GM12878 (cell line): ENCODE measurements at regions not wholly inside any gene's neighbourhood (a gene's known extent, or its start where the extent isn't known, plus 50 kb on each side); places are given as distances from the start of the nearest gene placed in this dataset.

ENCODE experiments used
- ATAC-seq: fragments of 200-7000 bp; cut with Tn5 transposase; 3 replicates; pipeline ENCODE4 v1.9.1; 2020; ENCODE audit warnings: mild to moderate bottlenecking, moderate library complexity
- BruUV-seq: library from RNA; stranded (reverse); fragments of 400-500 nt; replicated peaks from 2 replicates; lab custom pipeline; 2021; lab: Mats Ljungman, UMichigan
- CTCF ChIA-PET: fragments of 300-600 bp; sonication (Branson Sonifier 250); formaldehyde crosslinking; extraction: SDS; loops from one replicate; lab custom pipeline; 2021; ENCODE audit warnings: inconsistent platforms; lab: Yijun Ruan, JAX
- POLR2A ChIA-PET: fragments of 350-600 bp; formaldehyde crosslinking; extraction: SDS; loops from one replicate; lab custom pipeline; 2021; ENCODE audit warnings: inconsistent platforms; lab: Charles Lee
- RAD21 ChIA-PET: fragments of 300-600 bp; sonication (Branson Sonifier 250); formaldehyde crosslinking; loops from one replicate; lab custom pipeline; 2023; ENCODE audit warnings: antibody characterized with exemption; ENCODE audit not compliant: unreplicated experiment; lab: Charles Lee
- SMC1A ChIA-PET: fragments of 300-600 bp; sonication (Branson Sonifier 250); formaldehyde crosslinking; loops from one replicate; lab custom pipeline; 2023; ENCODE audit not compliant: unreplicated experiment, uncharacterized antibody; lab: Charles Lee
- DNase-seq: peaks from one replicate; pipeline ENCODE4 v3.0.0-alpha.2; 2011; ENCODE audit warnings: low read depth, low spot score
- FAIRE-seq: peaks from 3 replicates; lab custom pipeline; 2011; peaks lifted over from hg19 to GRCh38; lab: Jason Lieb, UNC
- H2AFZ ChIP-seq: 2 replicates; pipeline ENCODE4 v1.6.0; 2011; ENCODE audit warnings: low read depth, low read length, control low read depth; ENCODE audit not compliant: control insufficient read depth
- H3K27ac ChIP-seq: 2 replicates; pipeline ENCODE4 v1.5.1; 2011; ENCODE audit warnings: control low read depth; ENCODE audit not compliant: control insufficient read depth, insufficient read depth
- H3K27me3 ChIP-seq, 2 experiments: replicated peaks in 1 of 2; 2 replicates each; pipeline versions ENCODE4 v1.6.0 to v1.6.1; 2011; ENCODE audit warnings: low read length in 1 of 2; ENCODE audit not compliant: control insufficient read depth in 2 of 2, insufficient read depth in 2 of 2
- H3K36me3 ChIP-seq, 2 experiments: 2 replicates each; pipeline ENCODE4 v1.5.1; 2011; ENCODE audit warnings: low read length in 1 of 2; ENCODE audit not compliant: control insufficient read depth in 2 of 2, insufficient read depth in 2 of 2
- H3K4me1 ChIP-seq: 2 replicates; pipeline ENCODE4 v1.6.1; 2011; ENCODE audit warnings: mild to moderate bottlenecking, low read length, moderate library complexity, mixed read lengths; ENCODE audit not compliant: control insufficient read depth, insufficient read depth
- H3K4me2 ChIP-seq: 2 replicates; pipeline ENCODE4 v1.6.0; 2011; ENCODE audit warnings: control low read depth; ENCODE audit not compliant: control insufficient read depth, insufficient read depth
- H3K4me3 ChIP-seq: fragments of 200-600 bp; sonication (generic); 2 replicates; pipeline ENCODE4 v1.5.1; 2016
- H3K79me2 ChIP-seq: 2 replicates; pipeline ENCODE4 v1.6.0; 2011; ENCODE audit warnings: low read length; ENCODE audit not compliant: control insufficient read depth, insufficient read depth
- H3K9ac ChIP-seq: 2 replicates; pipeline ENCODE4 v1.8.0; 2011; ENCODE audit warnings: low read length, control low read depth, mixed read lengths; ENCODE audit not compliant: control insufficient read depth, insufficient read depth
- H3K9me3 ChIP-seq: replicated peaks from 3 replicates; pipeline ENCODE4 v1.5.1; 2011; ENCODE audit warnings: mild to moderate bottlenecking, low read length; ENCODE audit not compliant: control insufficient read depth, insufficient read depth
- H4K20me1 ChIP-seq: 2 replicates; pipeline ENCODE4 v1.6.0; 2011; ENCODE audit not compliant: control insufficient read depth, insufficient read depth
- BMI1 ChIP-seq: fragments of 450-650 bp; IDR thresholded peaks from 2 replicates; pipeline ENCODE4 v1.6.1; 2016; ENCODE audit warnings: mild to moderate bottlenecking, moderate library complexity, borderline replicate concordance
- CREB1 ChIP-seq: IDR thresholded peaks from 2 replicates; pipeline ENCODE4 v1.6.1; 2012; ENCODE audit warnings: low read depth, mild to moderate bottlenecking, inconsistent platforms
- E2F8 ChIP-seq: fragments of 450-650 bp; IDR thresholded peaks from 2 replicates; pipeline ENCODE4 v1.6.1; 2018; ENCODE audit warnings: mild to moderate bottlenecking, low read depth, moderate library complexity; ENCODE audit not compliant: partially characterized antibody
- HDAC6 ChIP-seq: fragments of 200-600 bp; sonication (generic); IDR thresholded peaks from one replicate; pipeline ENCODE4 v1.8.0; 2017; ENCODE audit warnings: antibody characterized with exemption; ENCODE audit not compliant: unreplicated experiment
- HDGF ChIP-seq: fragments of 450-650 bp; IDR thresholded peaks from 2 replicates; pipeline ENCODE4 v1.6.1; 2016; ENCODE audit warnings: antibody characterized with exemption
- MAX ChIP-seq: IDR thresholded peaks from 2 replicates; pipeline ENCODE4 v1.6.1; 2012; ENCODE audit warnings: low read depth, low read length, improper control_type of control experiment
- NBN ChIP-seq: fragments of 450-650 bp; IDR thresholded peaks from 2 replicates; pipeline ENCODE4 v1.6.1; 2016
- PAX8 ChIP-seq: fragments of 450-650 bp; IDR thresholded peaks from 2 replicates; pipeline ENCODE4 v1.6.1; 2017; ENCODE audit warnings: mild to moderate bottlenecking, moderate library complexity
- POLR2AphosphoS2 ChIP-seq: IDR thresholded peaks from 2 replicates; pipeline ENCODE4 v1.6.1; 2011; ENCODE audit warnings: low read depth, mild to moderate bottlenecking, low read length, improper control_type of control experiment, moderate library complexity
- RAD21 ChIP-seq: IDR thresholded peaks from 2 replicates; pipeline ENCODE4 v1.6.1; 2011; ENCODE audit warnings: mild to moderate bottlenecking, low read depth, low read length, moderate library complexity; ENCODE audit not compliant: insufficient read depth
- SREBF1 ChIP-seq: IDR thresholded peaks from 2 replicates; pipeline ENCODE4 v1.6.1; 2012; ENCODE audit warnings: mild to moderate bottlenecking, low read length
- WGBS: methylation state at CpG from one replicate; pipeline ENCODE4 v1.1.6; 2016; ENCODE audit warnings: low lambda C conversion rate; ENCODE audit not compliant: insufficient replicate concordance, insufficient coverage; ENCODE audit errors: missing lambda C conversion rate; 5-methylcytosine and 5-hydroxymethylcytosine counted together
- in situ Hi-C: fragments of 300-500 bp; cut with MboI; formaldehyde crosslinking; loops from 9 replicates; pipeline ENCODE4 v1.14.3; 2018; ENCODE audit warnings: mixed read lengths
- intact Hi-C: fragments of 100-400 bp; cut with micrococcal nuclease; formaldehyde crosslinking; loops from one replicate; pipeline ENCODE4 v1.14.2; 2022; ENCODE audit not compliant: unreplicated experiment
- TF ChIP-seq, protein P1 (sequence below): fragments of 450-650 bp; IDR thresholded peaks from 2 replicates; pipeline ENCODE4 v1.6.1; 2017; ENCODE audit warnings: mild to moderate bottlenecking, moderate library complexity

- TF ChIP-seq HDAC6 (no peak), HDGF (no peak), NBN (no peak), E2F8 (no peak), POLR2AphosphoS2 (no peak), CREB1 (no peak), SREBF1 (no peak), PAX8 (no peak), BMI1 (no peak), RAD21 (no peak), MAX (no peak)
- TF ChIP-seq, protein P1, sequence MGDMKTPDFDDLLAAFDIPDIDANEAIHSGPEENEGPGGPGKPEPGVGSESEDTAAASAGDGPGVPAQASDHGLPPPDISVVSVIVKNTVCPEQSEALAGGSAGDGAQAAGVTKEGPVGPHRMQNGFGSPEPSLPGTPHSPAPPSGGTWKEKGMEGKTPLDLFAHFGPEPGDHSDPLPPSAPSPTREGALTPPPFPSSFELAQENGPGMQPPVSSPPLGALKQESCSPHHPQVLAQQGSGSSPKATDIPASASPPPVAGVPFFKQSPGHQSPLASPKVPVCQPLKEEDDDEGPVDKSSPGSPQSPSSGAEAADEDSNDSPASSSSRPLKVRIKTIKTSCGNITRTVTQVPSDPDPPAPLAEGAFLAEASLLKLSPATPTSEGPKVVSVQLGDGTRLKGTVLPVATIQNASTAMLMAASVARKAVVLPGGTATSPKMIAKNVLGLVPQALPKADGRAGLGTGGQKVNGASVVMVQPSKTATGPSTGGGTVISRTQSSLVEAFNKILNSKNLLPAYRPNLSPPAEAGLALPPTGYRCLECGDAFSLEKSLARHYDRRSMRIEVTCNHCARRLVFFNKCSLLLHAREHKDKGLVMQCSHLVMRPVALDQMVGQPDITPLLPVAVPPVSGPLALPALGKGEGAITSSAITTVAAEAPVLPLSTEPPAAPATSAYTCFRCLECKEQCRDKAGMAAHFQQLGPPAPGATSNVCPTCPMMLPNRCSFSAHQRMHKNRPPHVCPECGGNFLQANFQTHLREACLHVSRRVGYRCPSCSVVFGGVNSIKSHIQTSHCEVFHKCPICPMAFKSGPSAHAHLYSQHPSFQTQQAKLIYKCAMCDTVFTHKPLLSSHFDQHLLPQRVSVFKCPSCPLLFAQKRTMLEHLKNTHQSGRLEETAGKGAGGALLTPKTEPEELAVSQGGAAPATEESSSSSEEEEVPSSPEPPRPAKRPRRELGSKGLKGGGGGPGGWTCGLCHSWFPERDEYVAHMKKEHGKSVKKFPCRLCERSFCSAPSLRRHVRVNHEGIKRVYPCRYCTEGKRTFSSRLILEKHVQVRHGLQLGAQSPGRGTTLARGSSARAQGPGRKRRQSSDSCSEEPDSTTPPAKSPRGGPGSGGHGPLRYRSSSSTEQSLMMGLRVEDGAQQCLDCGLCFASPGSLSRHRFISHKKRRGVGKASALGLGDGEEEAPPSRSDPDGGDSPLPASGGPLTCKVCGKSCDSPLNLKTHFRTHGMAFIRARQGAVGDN: no peak
- TF ChIP-seq, all 136 proteins: peak for 0
- Histone ChIP-seq H3K9me3 (no peaks in the 10 kb centered on the region), H3K9ac (no peak overlapping the region), H3K79me2 (no peaks in the 10 kb centered on the region), H3K4me1 (no peaks in the 10 kb centered on the region), H3K27me3 (no peaks in the 10 kb centered on the region; a peak in 3 of 4 replicates), H3K27ac (no peak overlapping the region), H4K20me1 (no peaks in the 10 kb centered on the region), H3K36me3 (no peaks in the 10 kb centered on the region), H3K4me3 (no peak overlapping the region), H3K4me2 (no peak overlapping the region), H2AFZ (no peak overlapping the region)
- SMC1A ChIA-PET: interaction anchor here (0.6 to 1.5 kb wide), 8 partner anchors 9 to 251 kb away, joined by 3 to 4 read pairs (median 4); no protein-coding TSS in a partner anchor
- RAD21 ChIA-PET: interaction anchor here (0.8 to 1.0 kb wide), 3 partner anchors 10 to 57 kb away, joined by 3 to 5 read pairs (median 3); no protein-coding TSS in a partner anchor
- DNase-seq (no peak), ATAC-seq (no peak; the same call in 2 of the 3 replicates), FAIRE-seq (no peak)
- POLR2A ChIA-PET: interaction anchor here (0.9 kb wide), 1 partner anchor 9 kb away, joined by 3 read pairs; no protein-coding TSS in a partner anchor
- BruUV-seq: no TSS peak
- in situ Hi-C loops (no loop called here), intact Hi-C loops (no loop called here)
- WGBS: 42% methylated on average over 6 of the region's 6 CpGs
- CTCF ChIA-PET: interaction anchor here (0.7 to 2.7 kb wide), 4 partner anchors 19 to 120 kb away, joined by 3 to 11 read pairs (median 5); no protein-coding TSS in a partner anchor
Observed at GRCh38 chr21:41674402-41674801, 92.5 kb downstream of the RIPK4 start.
